Mononuclear cell (primary cell): ENCODE measurements at regions not wholly inside any gene's neighbourhood (a gene's known extent, or its start where the extent isn't known, plus 50 kb on each side); places are given as distances from the start of the nearest gene placed in this dataset.

Experiments used
- H3K27me3 ChIP-seq: 2 replicates; pipeline ENCODE4 v1.6.0; 2011; ENCODE audit warnings: low read length, control low read depth; ENCODE audit not compliant: insufficient read depth
- H3K4me1 ChIP-seq: 2 replicates; pipeline ENCODE4 v1.5.1; 2011; ENCODE audit warnings: mild to moderate bottlenecking, low read length, control low read depth; ENCODE audit not compliant: insufficient read depth
- H3K4me3 ChIP-seq: 2 replicates; pipeline ENCODE4 v1.5.1; 2011; ENCODE audit warnings: mild to moderate bottlenecking, low read length, moderate library complexity
- H3K9me3 ChIP-seq: 2 replicates; pipeline ENCODE4 v1.5.1; 2011; ENCODE audit warnings: low read depth, mild to moderate bottlenecking, control low read depth, low read length

GRCh38 chr7:381211-382042 lies 91.5 kb downstream of the FOXL3 start:
- Histone ChIP-seq H3K4me1 (peaks cover 28% of the 10 kb centered on the region), H3K9me3 (no peaks in the 10 kb centered on the region), H3K27me3 (no peaks in the 10 kb centered on the region), H3K4me3 (no peak overlapping the region)

GRCh38 chr7:382043-382400 lies 92.1 kb downstream of the FOXL3 start:
- H3K9me3 ChIP-seq: no peaks in the 10 kb centered on the region
- H3K4me1 ChIP-seq: peaks cover 28% of the 10 kb centered on the region
- no peaks in the 10 kb centered on the region for H3K27me3 ChIP-seq
- no peak overlapping the region for H3K4me3 ChIP-seq

GRCh38 chr7:386385-386784 lies 96.4 kb downstream of the FOXL3 start:
- Histone ChIP-seq H3K9me3 (no peaks in the 10 kb centered on the region), H3K27me3 (no peaks in the 10 kb centered on the region), H3K4me3 (no peak overlapping the region), H3K4me1 (peaks cover 10% of the 10 kb centered on the region)

GRCh38 chr7:387132-388022 lies 97.4 kb downstream of the FOXL3 start:
- no peak overlapping the region for H3K4me3 ChIP-seq
- no peaks in the 10 kb centered on the region for H3K4me1 ChIP-seq
- H3K27me3 ChIP-seq: no peaks in the 10 kb centered on the region
- H3K9me3 ChIP-seq: no peaks in the 10 kb centered on the region

- no peaks in the 10 kb centered on the region for H3K9me3 ChIP-seq
- no peaks in the 10 kb centered on the region for H3K27me3 ChIP-seq
- no peak overlapping the region for H3K4me3 ChIP-seq
- H3K4me1 ChIP-seq: no peaks in the 10 kb centered on the region
These were observed 98.3 kb downstream of the FOXL3 start for GRCh38 chr7:388023-388960.

- H3K9me3 ChIP-seq: no peaks in the 10 kb centered on the region
- H3K27me3 ChIP-seq: no peaks in the 10 kb centered on the region
- H3K4me1 ChIP-seq: no peaks in the 10 kb centered on the region
- no peak overlapping the region for H3K4me3 ChIP-seq
These were observed 99.2 kb downstream of the FOXL3 start for GRCh38 chr7:388961-389701.

- H3K4me3 ChIP-seq: no peak overlapping the region
- no peaks in the 10 kb centered on the region for H3K4me1 ChIP-seq
- no peaks in the 10 kb centered on the region for H3K9me3 ChIP-seq
- no peaks in the 10 kb centered on the region for H3K27me3 ChIP-seq
These were observed 100.1 kb downstream of the FOXL3 start for GRCh38 chr7:389911-390601.

GRCh38 chr7:390761-391410 lies 100.9 kb downstream of the FOXL3 start:
- Histone ChIP-seq H3K9me3 (peaks cover 6% of the 10 kb centered on the region), H3K27me3 (no peaks in the 10 kb centered on the region), H3K4me3 (no peak overlapping the region), H3K4me1 (no peaks in the 10 kb centered on the region)

- no peaks in the 10 kb centered on the region for H3K27me3 ChIP-seq
- no peaks in the 10 kb centered on the region for H3K4me1 ChIP-seq
- H3K4me3 ChIP-seq: no peak overlapping the region
- H3K9me3 ChIP-seq: peaks cover 9% of the 10 kb centered on the region
These were observed 101.5 kb downstream of the FOXL3 start for GRCh38 chr7:391411-391951.

GRCh38 chr7:391961-392524 lies 102.1 kb downstream of the FOXL3 start:
- Histone ChIP-seq H3K4me3 (no peak overlapping the region), H3K9me3 (peaks cover 9% of the 10 kb centered on the region), H3K4me1 (no peaks in the 10 kb centered on the region), H3K27me3 (no peaks in the 10 kb centered on the region)

GRCh38 chr7:392822-393221 lies 102.9 kb downstream of the FOXL3 start:
- H3K9me3 ChIP-seq: peaks cover 9% of the 10 kb centered on the region

GRCh38 chr7:395643-396042 lies 105.7 kb downstream of the FOXL3 start:
- Histone ChIP-seq H3K4me3 (no peak overlapping the region), H3K9me3 (peaks cover 14% of the 10 kb centered on the region), H3K4me1 (no peaks in the 10 kb centered on the region), H3K27me3 (no peaks in the 10 kb centered on the region)

More at GRCh38 chr7:392822-393221, 102.9 kb downstream of the FOXL3 start:
- no peaks in the 10 kb centered on the region for H3K4me1 ChIP-seq
- no peak overlapping the region for H3K4me3 ChIP-seq
- no peaks in the 10 kb centered on the region for H3K27me3 ChIP-seq

- no peak overlapping the region for H3K4me3 ChIP-seq
- no peaks in the 10 kb centered on the region for H3K27me3 ChIP-seq
- H3K4me1 ChIP-seq: no peaks in the 10 kb centered on the region
- peaks cover 14% of the 10 kb centered on the region for H3K9me3 ChIP-seq
These were observed 108.9 kb downstream of the FOXL3 start for GRCh38 chr7:398888-399287.
